Fibroblast of skin of abdomen (primary cell): ENCODE measurements at regions not wholly inside any gene's neighbourhood (a gene's known extent, or its start where the extent isn't known, plus 50 kb on each side); places are given as distances from the start of the nearest gene placed in this dataset.

ENCODE experiments used
- DNase-seq: peaks from one replicate; pipeline ENCODE4 v3.0.0-alpha.2; 2013

GRCh38 chr16:86961171-86961601 is 356.0 kb downstream of the C16orf95 start:
- DNase-seq = peak; percentile 76

GRCh38 chr16:86962259-86962658 is 354.9 kb downstream of the C16orf95 start:
- no peak for DNase-seq

- no peak for DNase-seq
These were observed 354.3 kb downstream of the C16orf95 start for GRCh38 chr16:86962913-86963312.

- DNase-seq = no peak
These were observed 353.3 kb downstream of the C16orf95 start for GRCh38 chr16:86963600-86964575.

- no peak for DNase-seq
These were observed 352.4 kb downstream of the C16orf95 start for GRCh38 chr16:86964796-86965241.

GRCh38 chr16:86965331-86965730 is 351.9 kb downstream of the C16orf95 start:
- no peak for DNase-seq

GRCh38 chr16:86965840-86966550 is 351.2 kb downstream of the C16orf95 start:
- no peak for DNase-seq

- no peak for DNase-seq
These were observed 350.4 kb downstream of the C16orf95 start for GRCh38 chr16:86966777-86967176.

GRCh38 chr16:86968866-86969265 is 348.3 kb downstream of the C16orf95 start:
- DNase-seq = no peak

- DNase-seq = no peak
These were observed 347.5 kb downstream of the C16orf95 start for GRCh38 chr16:86969716-86970115.

- no peak for DNase-seq
These were observed 346.9 kb downstream of the C16orf95 start for GRCh38 chr16:86970279-86970678.

- no peak for DNase-seq
These were observed 346.5 kb downstream of the C16orf95 start for GRCh38 chr16:86970726-86971125.

- no peak for DNase-seq
These were observed 345.9 kb downstream of the C16orf95 start for GRCh38 chr16:86971251-86971650.

GRCh38 chr16:86974120-86974519 is 343.1 kb downstream of the C16orf95 start:
- DNase-seq = no peak

GRCh38 chr16:86975445-86975844 is 341.7 kb downstream of the C16orf95 start:
- peak; percentile 96 for DNase-seq

GRCh38 chr16:86977076-86977676 is 340.0 kb downstream of the C16orf95 start:
- no peak for DNase-seq

GRCh38 chr16:86978445-86979030 is 338.7 kb downstream of the C16orf95 start:
- DNase-seq = no peak

GRCh38 chr16:86979061-86979460 is 338.1 kb downstream of the C16orf95 start:
- no peak for DNase-seq

- no peak for DNase-seq
These were observed 337.1 kb downstream of the C16orf95 start for GRCh38 chr16:86979984-86980553.

GRCh38 chr16:86980644-86981043 is 336.5 kb downstream of the C16orf95 start:
- DNase-seq = no peak

GRCh38 chr16:86982347-86982596 is 334.9 kb downstream of the C16orf95 start:
- no peak for DNase-seq

- DNase-seq = no peak
These were observed 334.3 kb downstream of the C16orf95 start for GRCh38 chr16:86982912-86983311.

- DNase-seq = no peak
These were observed 333.6 kb downstream of the C16orf95 start for GRCh38 chr16:86983621-86984020.
